GM19238 (cell line): ENCODE measurements at regions not wholly inside any gene's neighbourhood (a gene's known extent, or its start where the extent isn't known, plus 50 kb on each side); places are given as distances from the start of the nearest gene placed in this dataset.
"Not testable (repeated sequence)": the region's sequence is repeated elsewhere in the genome, so short reads cannot be mapped to it uniquely, and the experiment has no call there.

ENCODE experiments used
- DNase-seq: peaks from one replicate; pipeline ENCODE4 v3.0.0; 2011; ENCODE audit warnings: low spot score; ENCODE audit not compliant: insufficient read length

GRCh38 chr14:85077716-85078115, 452.2 kb upstream of the FLRT2 start:
- not testable (repeated sequence) for DNase-seq

- no peak for DNase-seq
Measured at GRCh38 chr14:85079842-85080730, 449.9 kb upstream of the FLRT2 start.

GRCh38 chr14:85084344-85084743, 445.6 kb upstream of the FLRT2 start:
- no peak for DNase-seq

GRCh38 chr14:85085981-85086380, 444.0 kb upstream of the FLRT2 start:
- no peak for DNase-seq

GRCh38 chr14:85087201-85087600, 442.7 kb upstream of the FLRT2 start:
- no peak for DNase-seq

- DNase-seq: no peak
Measured at GRCh38 chr14:85088192-85088591, 441.8 kb upstream of the FLRT2 start.

GRCh38 chr14:85090681-85091080, 439.3 kb upstream of the FLRT2 start:
- DNase-seq: no peak

GRCh38 chr14:85093631-85094330, 436.2 kb upstream of the FLRT2 start:
- DNase-seq: no peak

- DNase-seq: no peak
Measured at GRCh38 chr14:85102591-85102990, 427.4 kb upstream of the FLRT2 start.

- no peak for DNase-seq
Measured at GRCh38 chr14:85106506-85106905, 423.4 kb upstream of the FLRT2 start.

- no peak for DNase-seq
Measured at GRCh38 chr14:85112762-85113161, 417.2 kb upstream of the FLRT2 start.

- no peak for DNase-seq
Measured at GRCh38 chr14:85115921-85116320, 414.0 kb upstream of the FLRT2 start.

- no peak for DNase-seq
Measured at GRCh38 chr14:85118274-85118673, 411.7 kb upstream of the FLRT2 start.

- DNase-seq: no peak
Measured at GRCh38 chr14:85122690-85123089, 407.3 kb upstream of the FLRT2 start.

- no peak for DNase-seq
Measured at GRCh38 chr14:85123755-85124154, 406.2 kb upstream of the FLRT2 start.

- no peak for DNase-seq
Measured at GRCh38 chr14:85124631-85125290, 405.2 kb upstream of the FLRT2 start.

- DNase-seq: no peak
Measured at GRCh38 chr14:85125291-85125670, 404.7 kb upstream of the FLRT2 start.

- DNase-seq: no peak
Measured at GRCh38 chr14:85129921-85130320, 400.0 kb upstream of the FLRT2 start.

GRCh38 chr14:85131226-85131922, 398.6 kb upstream of the FLRT2 start:
- no peak for DNase-seq

GRCh38 chr14:85142982-85143381, 387.0 kb upstream of the FLRT2 start:
- no peak for DNase-seq

- no peak for DNase-seq
Measured at GRCh38 chr14:85146779-85147178, 383.2 kb upstream of the FLRT2 start.

- no peak for DNase-seq
Measured at GRCh38 chr14:85150166-85150565, 379.8 kb upstream of the FLRT2 start.
